Parathyroid adenoma (tissue), 2 donors: ENCODE measurements at regions not wholly inside any gene's neighbourhood (a gene's known extent, or its start where the extent isn't known, plus 50 kb on each side); places are given as distances from the start of the nearest gene placed in this dataset.

Experiments
- H2AFZ ChIP-seq: fragments of 300-600 bp; sonication (generic); one replicate; pipeline ENCODE4 v1.7.0; 2017; ENCODE audit warnings: antibody characterized with exemption, mild to moderate bottlenecking
- H3K27ac ChIP-seq: fragments of 300-600 bp; sonication (generic); one replicate; pipeline ENCODE4 v1.7.0; 2017
- H3K27me3 ChIP-seq: fragments of 300-600 bp; sonication (generic); one replicate; pipeline ENCODE4 v1.7.0; 2017; ENCODE audit warnings: low read length; ENCODE audit not compliant: control insufficient read depth, insufficient read depth
- H3K36me3 ChIP-seq: fragments of 300-600 bp; sonication (generic); one replicate; pipeline ENCODE4 v1.7.0; 2017; ENCODE audit warnings: low read length; ENCODE audit not compliant: control insufficient read depth, insufficient read depth
- H3K4me1 ChIP-seq: fragments of 300-600 bp; sonication (generic); one replicate; pipeline ENCODE4 v1.7.0; 2017; ENCODE audit warnings: control low read depth
- H3K4me2 ChIP-seq: fragments of 300-600 bp; sonication (generic); one replicate; pipeline ENCODE4 v1.7.0; 2017; ENCODE audit warnings: low read length
- H3K4me3 ChIP-seq: fragments of 300-600 bp; sonication (generic); one replicate; pipeline ENCODE4 v1.7.0; 2017; ENCODE audit warnings: low read depth, low read length
- H3K79me2 ChIP-seq: fragments of 300-600 bp; sonication (generic); one replicate; pipeline ENCODE4 v1.7.0; 2017; ENCODE audit warnings: control low read depth
- H3K9ac ChIP-seq: fragments of 300-600 bp; sonication (generic); one replicate; pipeline ENCODE4 v1.7.0; 2017; ENCODE audit warnings: mild to moderate bottlenecking
- H3K9me3 ChIP-seq: fragments of 300-600 bp; sonication (generic); one replicate; pipeline ENCODE4 v1.7.0; 2017; ENCODE audit warnings: low read length; ENCODE audit not compliant: control insufficient read depth
- TF ChIP-seq, protein P1 (sequence below): fragments of 300-600 bp; sonication (generic); IDR thresholded peaks from one replicate; pipeline ENCODE4 v1.7.0; 2017; ENCODE audit warnings: antibody characterized with exemption, mild to moderate bottlenecking
- donor health status: primary hyperparathyroidism.

DNA sequence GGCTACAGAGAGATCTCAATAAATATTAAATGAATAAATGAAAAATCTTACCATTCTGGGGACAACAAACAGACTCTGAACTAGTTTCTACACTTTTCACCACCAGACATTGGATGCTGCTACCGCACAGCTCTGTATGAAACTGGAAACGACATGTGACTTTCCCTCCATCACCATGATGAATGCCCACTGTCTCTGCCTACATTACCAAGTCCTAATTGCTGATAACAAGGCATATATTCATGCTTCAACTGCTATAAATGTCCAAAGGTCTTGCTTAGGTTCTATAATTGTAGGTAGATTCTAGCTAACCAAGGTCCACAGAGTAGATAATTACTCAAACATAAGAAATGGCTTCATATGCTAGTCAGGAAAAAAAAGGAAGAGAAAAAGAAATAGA, 399.4 kb upstream of the ADGRL3 start:
- Histone ChIP-seq H3K4me3 (no peak overlapping the region), H3K27ac (no peak overlapping the region), H3K9me3 (no peaks in the 10 kb centered on the region), H3K79me2 (no peaks in the 10 kb centered on the region), H3K4me1 (no peaks in the 10 kb centered on the region), H3K27me3 (no peaks in the 10 kb centered on the region), H2AFZ (no peak overlapping the region), H3K36me3 (no peaks in the 10 kb centered on the region), H3K9ac (no peak overlapping the region), H3K4me2 (no peak overlapping the region)
- TF ChIP-seq, protein P1, sequence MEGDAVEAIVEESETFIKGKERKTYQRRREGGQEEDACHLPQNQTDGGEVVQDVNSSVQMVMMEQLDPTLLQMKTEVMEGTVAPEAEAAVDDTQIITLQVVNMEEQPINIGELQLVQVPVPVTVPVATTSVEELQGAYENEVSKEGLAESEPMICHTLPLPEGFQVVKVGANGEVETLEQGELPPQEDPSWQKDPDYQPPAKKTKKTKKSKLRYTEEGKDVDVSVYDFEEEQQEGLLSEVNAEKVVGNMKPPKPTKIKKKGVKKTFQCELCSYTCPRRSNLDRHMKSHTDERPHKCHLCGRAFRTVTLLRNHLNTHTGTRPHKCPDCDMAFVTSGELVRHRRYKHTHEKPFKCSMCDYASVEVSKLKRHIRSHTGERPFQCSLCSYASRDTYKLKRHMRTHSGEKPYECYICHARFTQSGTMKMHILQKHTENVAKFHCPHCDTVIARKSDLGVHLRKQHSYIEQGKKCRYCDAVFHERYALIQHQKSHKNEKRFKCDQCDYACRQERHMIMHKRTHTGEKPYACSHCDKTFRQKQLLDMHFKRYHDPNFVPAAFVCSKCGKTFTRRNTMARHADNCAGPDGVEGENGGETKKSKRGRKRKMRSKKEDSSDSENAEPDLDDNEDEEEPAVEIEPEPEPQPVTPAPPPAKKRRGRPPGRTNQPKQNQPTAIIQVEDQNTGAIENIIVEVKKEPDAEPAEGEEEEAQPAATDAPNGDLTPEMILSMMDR = no peak

GRCh38 chr4:60805500-60806313, 394.4 kb upstream of the ADGRL3 start:
- no peak overlapping the region for H3K27ac ChIP-seq
- no peak overlapping the region for H2AFZ ChIP-seq
- no peak overlapping the region for H3K4me2 ChIP-seq
- no peaks in the 10 kb centered on the region for H3K9me3 ChIP-seq
- H3K27me3 ChIP-seq = no peaks in the 10 kb centered on the region
- H3K9ac ChIP-seq = no peak overlapping the region
- TF ChIP-seq, protein P1 = no peak
- no peaks in the 10 kb centered on the region for H3K79me2 ChIP-seq
- no peaks in the 10 kb centered on the region for H3K4me1 ChIP-seq
- H3K4me3 ChIP-seq = no peak overlapping the region
- H3K36me3 ChIP-seq = no peaks in the 10 kb centered on the region

DNA sequence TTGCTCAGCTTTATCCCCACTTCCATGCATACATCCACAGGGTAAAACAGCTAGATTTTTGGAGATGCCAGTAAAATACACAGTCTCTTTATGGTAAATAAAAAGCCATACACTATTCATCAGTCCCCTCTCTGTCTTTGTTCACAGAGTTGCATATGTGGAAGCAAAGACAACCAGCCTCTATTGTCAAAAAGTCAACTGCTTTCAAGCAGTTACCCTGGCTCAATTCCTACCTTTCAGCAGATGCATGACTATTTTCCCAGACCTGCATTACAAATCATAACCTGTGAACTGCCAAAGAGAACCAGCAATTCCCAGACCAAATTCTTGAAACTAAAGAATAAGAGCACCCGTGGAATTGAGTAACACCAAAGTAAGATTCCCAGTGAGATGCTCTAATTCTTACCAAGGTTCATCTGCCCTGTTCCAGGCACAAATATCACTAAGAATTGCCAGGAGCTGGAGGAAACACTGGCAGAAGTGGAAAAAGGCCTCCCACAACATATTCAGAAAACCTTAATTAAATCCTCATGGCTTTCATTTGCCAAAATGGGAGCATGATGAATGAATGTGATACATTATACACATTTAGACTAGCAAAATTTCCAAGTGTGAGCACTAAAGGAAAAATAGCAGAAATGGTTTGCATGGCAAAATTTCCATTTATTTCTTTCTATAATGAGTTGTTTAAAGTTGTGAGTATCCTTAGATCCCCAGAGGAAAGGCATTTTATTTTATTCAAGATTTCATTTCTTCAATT, 391.2 kb upstream of the ADGRL3 start:
- Histone ChIP-seq H3K4me3 (no peak overlapping the region), H2AFZ (no peak overlapping the region), H3K9me3 (no peaks in the 10 kb centered on the region), H3K27me3 (no peaks in the 10 kb centered on the region), H3K9ac (no peak overlapping the region), H3K36me3 (no peaks in the 10 kb centered on the region), H3K4me2 (no peak overlapping the region), H3K4me1 (no peaks in the 10 kb centered on the region), H3K79me2 (no peaks in the 10 kb centered on the region), H3K27ac (no peak overlapping the region)
- TF ChIP-seq, protein P1 = no peak

- no peaks in the 10 kb centered on the region for H3K9me3 ChIP-seq
- H3K27me3 ChIP-seq = no peaks in the 10 kb centered on the region
- no peaks in the 10 kb centered on the region for H3K4me1 ChIP-seq
- H3K36me3 ChIP-seq = no peaks in the 10 kb centered on the region
- H3K27ac ChIP-seq = no peak overlapping the region
- H3K9ac ChIP-seq = no peak overlapping the region
- TF ChIP-seq, protein P1 = no peak
- no peak overlapping the region for H2AFZ ChIP-seq
- no peak overlapping the region for H3K4me2 ChIP-seq
- H3K4me3 ChIP-seq = no peak overlapping the region
- H3K79me2 ChIP-seq = no peaks in the 10 kb centered on the region
These were observed 390.7 kb upstream of the ADGRL3 start for GRCh38 chr4:60809486-60809800.
